PC-3 (cell line): ENCODE measurements at regions not wholly inside any gene's neighbourhood (a gene's known extent, or its start where the extent isn't known, plus 50 kb on each side); places are given as distances from the start of the nearest gene placed in this dataset.

Experiments
- ATAC-seq: fragments of 200-7000 bp; cut with Tn5 transposase; 2 replicates; pipeline ENCODE4 v1.9.1; 2020; ENCODE audit warnings: mild to moderate bottlenecking, moderate library complexity
- BruUV-seq: library from RNA; stranded (reverse); fragments of 400-500 nt; replicated peaks from 2 replicates; lab custom pipeline; 2021; lab: Mats Ljungman, UMichigan
- CTCF ChIA-PET: fragments of 300-600 bp; sonication (Branson Sonifier 250); formaldehyde crosslinking; loops from one replicate; lab custom pipeline; 2022; ENCODE audit warnings: antibody characterized with exemption; lab: Charles Lee
- POLR2A ChIA-PET: fragments of 300-600 bp; sonication (Branson Sonifier 250); formaldehyde crosslinking; loops from one replicate; lab custom pipeline; 2022; ENCODE audit warnings: antibody characterized with exemption; ENCODE audit not compliant: unreplicated experiment; lab: Charles Lee
- DNase-seq: peaks from one replicate; pipeline ENCODE4 v3.0.0-alpha.2; 2015
- H2AFZ ChIP-seq: fragments of 300-600 bp; sonication (generic); 2 replicates; pipeline ENCODE4 v1.6.0; 2016; ENCODE audit warnings: antibody characterized with exemption, low read length
- H3F3A ChIP-seq: fragments of 300-600 bp; sonication (generic); one replicate; pipeline ENCODE4 v1.6.0; 2017; ENCODE audit warnings: antibody characterized with exemption, low read length, control low read depth, mild to moderate bottlenecking; ENCODE audit not compliant: unreplicated experiment
- H3K27ac ChIP-seq: fragments of 300-600 bp; sonication (generic); 2 replicates; pipeline ENCODE4 v1.5.1; 2016; ENCODE audit warnings: mild to moderate bottlenecking, low read length
- H3K27me3 ChIP-seq: fragments of 300-600 bp; sonication (generic); 2 replicates; pipeline ENCODE4 v1.6.1; 2016; ENCODE audit warnings: low read length, mixed read lengths
- H3K36me3 ChIP-seq: fragments of 300-600 bp; sonication (generic); 2 replicates; pipeline ENCODE4 v1.6.1; 2016; ENCODE audit warnings: low read depth, mixed run types, low read length, mixed read lengths
- H3K4me1 ChIP-seq: fragments of 300-600 bp; sonication (generic); 2 replicates; pipeline ENCODE4 v1.5.1; 2016; ENCODE audit warnings: low read length; ENCODE audit not compliant: insufficient read depth
- H3K4me2 ChIP-seq: fragments of 300-600 bp; sonication (generic); 2 replicates; pipeline ENCODE4 v1.6.0; 2016; ENCODE audit warnings: low read length
- H3K4me3 ChIP-seq: fragments of 300-600 bp; sonication (generic); 2 replicates; pipeline ENCODE4 v1.5.1; 2016; ENCODE audit warnings: mild to moderate bottlenecking, low read length, mixed read lengths
- H3K79me2 ChIP-seq: fragments of 300-600 bp; sonication (generic); 2 replicates; pipeline ENCODE4 v1.6.1; 2017; ENCODE audit warnings: low read length, mixed read lengths
- H3K9ac ChIP-seq: fragments of 300-600 bp; sonication (generic); 2 replicates; pipeline ENCODE4 v1.6.0; 2016; ENCODE audit warnings: mild to moderate bottlenecking, low read length
- H3K9me2 ChIP-seq: fragments of 300-600 bp; sonication (generic); replicated peaks from 2 replicates; pipeline ENCODE4 v1.6.1; 2016; ENCODE audit warnings: mixed run types, low read length, mixed read lengths
- H3K9me3 ChIP-seq: fragments of 300-600 bp; sonication (generic); 2 replicates; pipeline ENCODE4 v1.6.1; 2016; ENCODE audit warnings: low read length, mixed read lengths
- H4K20me1 ChIP-seq: fragments of 300-600 bp; sonication (generic); 2 replicates; pipeline ENCODE4 v1.6.1; 2016; ENCODE audit warnings: low read length, mixed read lengths
- CTCF ChIP-seq: fragments of 300-600 bp; sonication (generic); conservative IDR thresholded peaks from 2 replicates; pipeline ENCODE4 v1.5.1; 2017; ENCODE audit warnings: antibody characterized with exemption, low read depth, mild to moderate bottlenecking, low read length
- EZH2 ChIP-seq: fragments of 300-600 bp; sonication (generic); IDR thresholded peaks from one replicate; pipeline ENCODE4 v1.6.1; 2017; ENCODE audit warnings: antibody characterized with exemption, mild to moderate bottlenecking, low read length; ENCODE audit not compliant: unreplicated experiment
- EZH2phosphoT487 ChIP-seq: fragments of 300-600 bp; sonication (generic); IDR thresholded peaks from 2 replicates; pipeline ENCODE4 v1.6.1; 2018; ENCODE audit warnings: mild to moderate bottlenecking, antibody characterized with exemption, low read length, borderline replicate concordance
- intact Hi-C: fragments of 100-400 bp; cut with micrococcal nuclease; formaldehyde crosslinking; loops from 2 replicates; pipeline ENCODE4 v1.9.0; 2023

DNA sequence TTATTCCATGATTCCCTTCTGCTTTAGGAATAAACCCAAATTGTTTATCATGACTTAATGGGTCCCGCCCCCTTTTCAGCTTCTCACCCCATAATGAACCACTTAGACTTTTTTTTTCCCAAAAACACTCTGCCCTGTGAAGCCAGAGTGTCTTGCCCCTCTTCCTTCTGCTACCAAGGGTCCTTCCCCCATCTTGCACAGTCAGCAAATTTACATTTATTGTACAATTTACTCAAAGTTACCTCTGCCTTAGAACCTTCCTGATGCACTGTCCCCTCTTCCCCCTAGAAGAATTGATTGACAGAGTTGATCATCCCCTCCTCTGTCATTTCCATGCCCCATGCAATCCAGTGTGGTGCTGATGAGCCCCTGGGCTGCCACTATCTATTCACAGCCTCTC, 101.5 kb upstream of the PPP2R3A start:
- Histone ChIP-seq H3K4me2 (no peak overlapping the region), H3K4me1 (no peaks in the 10 kb centered on the region), H3K4me3 (no peak overlapping the region), H2AFZ (no peak overlapping the region), H3K9me3 (no peaks in the 10 kb centered on the region), H4K20me1 (no peaks in the 10 kb centered on the region), H3K36me3 (no peaks in the 10 kb centered on the region), H3K79me2 (no peaks in the 10 kb centered on the region), H3K27me3 (0 out of 2 replicates have a peak, but pooled peaks cover 2% of the 10 kb centered on the region), H3K27ac (no peak overlapping the region), H3K9me2 (no peaks in the 10 kb centered on the region), H3K9ac (no peak overlapping the region), H3F3A (no peaks in the 10 kb centered on the region)
- no peak for TF ChIP-seq EZH2
- ChIA-PET POLR2A (no interaction called here), CTCF (no interaction called here)
- no peak for DNase-seq
- intact Hi-C loops: no loop called here
- ATAC-seq: no peak
- no TSS peak for BruUV-seq

GRCh38 chr3:135865085-135865484, 100.4 kb upstream of the PPP2R3A start:
- no peaks in the 10 kb centered on the region for H3K9me2 ChIP-seq
- intact Hi-C loops: no loop called here
- CTCF ChIA-PET: no interaction called here
- no peak overlapping the region for H3K4me2 ChIP-seq
- POLR2A ChIA-PET: no interaction called here
- ATAC-seq (no peak), DNase-seq (no peak)
- no TSS peak for BruUV-seq
- H3K4me3 ChIP-seq: no peak overlapping the region
- H3K9me3 ChIP-seq: no peaks in the 10 kb centered on the region
- no peak overlapping the region for H3K27ac ChIP-seq
- H3K9ac ChIP-seq: no peak overlapping the region
- no peaks in the 10 kb centered on the region for H3K27me3 ChIP-seq
- no peaks in the 10 kb centered on the region for H4K20me1 ChIP-seq
- H3F3A ChIP-seq: no peaks in the 10 kb centered on the region
- H3K4me1 ChIP-seq: no peaks in the 10 kb centered on the region
- no peaks in the 10 kb centered on the region for H3K79me2 ChIP-seq
- no peaks in the 10 kb centered on the region for H3K36me3 ChIP-seq
- H2AFZ ChIP-seq: no peak overlapping the region
- TF ChIP-seq CTCF: no peak
- no peak for TF ChIP-seq EZH2
- no peak for TF ChIP-seq EZH2phosphoT487

DNA sequence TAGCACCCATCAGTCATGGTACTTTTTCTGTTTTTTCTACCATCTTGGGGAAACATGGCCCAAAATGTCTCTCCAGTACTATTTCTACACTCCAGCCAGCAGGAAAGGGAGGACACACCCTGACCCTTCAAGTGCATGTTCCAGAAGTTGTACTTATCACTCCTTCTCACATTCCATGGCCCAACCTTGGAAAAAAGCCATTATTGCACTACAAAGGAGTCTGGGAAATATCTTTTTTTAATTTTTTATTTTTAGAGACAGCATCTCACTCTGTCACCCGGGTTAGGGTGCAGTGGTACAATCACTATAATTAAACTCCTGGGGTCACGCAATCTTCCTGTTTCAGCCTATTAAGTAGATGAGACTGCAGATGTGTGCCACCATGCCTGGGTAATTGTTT, 100.0 kb upstream of the PPP2R3A start:
- no peak overlapping the region for H3K4me3 ChIP-seq
- no peaks in the 10 kb centered on the region for H3K9me3 ChIP-seq
- no peaks in the 10 kb centered on the region for H3K9me2 ChIP-seq
- no peak overlapping the region for H3K4me2 ChIP-seq
- no peaks in the 10 kb centered on the region for H3K4me1 ChIP-seq
- DNase-seq (no peak), ATAC-seq (no peak)
- intact Hi-C loops: no loop called here
- no TSS peak for BruUV-seq
- no peaks in the 10 kb centered on the region for H3K79me2 ChIP-seq
- ChIA-PET CTCF (no interaction called here), POLR2A (no interaction called here)
- TF ChIP-seq CTCF (no peak), EZH2 (no peak), EZH2phosphoT487 (no peak)
- no peak overlapping the region for H3K27ac ChIP-seq
- H4K20me1 ChIP-seq: no peaks in the 10 kb centered on the region
- H3K9ac ChIP-seq: no peak overlapping the region
- H3F3A ChIP-seq: no peaks in the 10 kb centered on the region
- H3K36me3 ChIP-seq: no peaks in the 10 kb centered on the region
- H3K27me3 ChIP-seq: no peaks in the 10 kb centered on the region
- H2AFZ ChIP-seq: no peak overlapping the region
